ENCODE measurements at regions not wholly inside any gene's neighbourhood (a gene's known extent, or its start where the extent isn't known, plus 50 kb on each side); places are given as distances from the start of the nearest gene placed in this dataset.

- DNase-seq = no peak
Measured at GRCh38 chr6:77979204-77979603, 326.4 kb downstream of the MEI4 start.

GRCh38 chr6:77986380-77987034, 333.7 kb downstream of the MEI4 start:
- no peak for DNase-seq

- DNase-seq = no peak
Measured at GRCh38 chr6:77987035-77987384, 334.2 kb downstream of the MEI4 start.

- no peak for DNase-seq
Measured at GRCh38 chr6:78010130-78010529, 357.3 kb downstream of the MEI4 start.

DNA sequence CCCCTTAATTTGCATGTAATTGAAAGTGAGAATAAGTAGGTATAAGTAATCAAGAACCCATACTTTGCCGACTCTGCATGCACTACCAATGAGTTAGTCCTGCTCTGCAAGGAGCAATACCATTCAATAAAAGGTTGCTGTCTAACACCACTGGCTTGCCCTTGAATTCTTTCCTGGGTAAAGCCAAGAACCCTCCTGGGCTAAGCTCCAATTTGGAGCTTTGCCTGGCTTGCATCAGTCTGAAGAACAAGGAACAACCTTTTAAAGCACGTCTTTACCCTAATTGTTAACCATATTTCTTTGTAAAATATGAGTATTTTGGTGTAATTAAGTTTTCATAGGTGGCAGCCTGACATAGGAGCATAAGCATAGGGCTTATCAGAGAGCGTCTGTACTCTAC, 367.7 kb downstream of the MEI4 start:
- DNase-seq = no peak

GRCh38 chr6:78025502-78025901, 372.7 kb downstream of the MEI4 start:
- no peak for DNase-seq

GRCh38 chr6:78031228-78031627, 378.4 kb downstream of the MEI4 start:
- no peak for DNase-seq

DNA sequence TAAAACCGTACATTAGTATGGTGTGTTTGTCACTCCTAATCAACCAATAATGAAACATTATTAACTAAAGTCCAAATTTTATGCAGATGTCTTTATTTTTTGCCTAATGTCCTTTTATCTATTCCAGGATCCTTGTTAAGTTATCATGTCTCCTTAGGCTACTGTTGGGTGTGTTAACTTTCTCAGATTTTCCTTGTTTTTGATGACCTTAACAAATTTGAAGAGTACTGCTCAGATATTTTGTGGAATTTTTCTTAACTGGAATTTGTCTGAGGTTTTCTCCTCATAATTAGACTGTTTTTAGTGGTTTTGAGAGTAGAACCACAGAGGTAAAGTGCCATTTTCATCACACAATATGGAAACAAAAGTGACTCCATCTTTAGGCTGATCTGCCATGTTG, 406.3 kb downstream of the MEI4 start:
- no peak for DNase-seq

DNA sequence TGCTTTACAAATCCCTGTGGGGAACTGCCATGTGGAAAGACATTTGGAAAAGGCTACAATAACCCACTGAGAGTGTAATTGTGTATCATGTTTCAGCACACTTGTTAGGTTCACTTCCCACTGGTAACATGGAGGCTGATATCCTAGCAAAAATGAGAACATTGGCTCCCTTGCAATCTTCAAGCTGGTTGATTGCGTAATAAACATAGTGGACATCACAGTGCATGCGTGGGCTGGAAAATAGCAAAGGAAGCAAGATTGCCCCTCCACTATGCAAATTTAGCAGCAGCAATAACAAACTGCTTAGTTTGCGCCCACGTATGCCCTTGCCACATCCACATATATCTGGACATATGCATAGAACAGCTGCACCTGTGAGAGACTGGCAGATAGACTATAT, 410.2 kb downstream of the MEI4 start:
- DNase-seq = no peak

GRCh38 chr6:78076371-78076770, 423.5 kb downstream of the MEI4 start:
- DNase-seq = no peak

GRCh38 chr6:78089531-78089930, 436.7 kb downstream of the MEI4 start:
- DNase-seq = no peak

DNA sequence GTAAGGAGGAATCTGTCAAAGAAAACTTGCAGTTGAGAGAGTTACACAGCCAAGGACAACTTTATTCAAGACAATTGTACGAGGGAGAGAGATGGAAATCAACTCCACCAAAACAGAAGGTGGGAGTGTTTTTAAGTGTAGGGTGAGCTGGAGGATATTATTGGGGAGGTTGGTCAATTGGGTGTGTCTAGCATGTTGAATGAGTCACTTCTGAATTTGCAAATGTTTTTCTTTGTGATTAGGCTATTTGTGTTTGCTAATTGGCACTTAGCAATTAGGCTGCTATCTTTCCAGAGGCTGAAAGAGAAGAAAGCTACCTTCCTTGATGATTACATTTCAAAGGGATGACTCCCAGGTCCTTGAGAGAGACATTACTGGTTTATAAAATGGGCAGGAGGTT, 441.1 kb downstream of the MEI4 start:
- DNase-seq = no peak

DNA sequence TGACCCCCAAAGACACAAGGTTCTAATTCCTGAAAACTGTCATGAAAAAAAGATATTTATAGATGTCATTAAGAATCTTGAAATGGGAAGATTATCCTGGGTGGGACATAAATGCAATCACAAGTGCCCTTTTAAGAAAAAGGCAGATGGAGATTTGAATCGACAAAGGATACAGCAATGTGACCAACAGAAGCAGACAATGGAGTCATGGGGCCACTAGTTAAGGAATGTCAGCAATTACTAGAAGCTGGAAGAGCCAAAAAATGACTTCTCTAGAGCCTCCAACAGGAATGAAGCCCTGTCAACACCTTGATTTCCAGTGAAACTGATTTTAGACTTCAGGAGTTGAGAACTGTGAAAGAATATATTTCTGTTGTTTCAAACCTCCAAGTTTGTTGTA, 448.5 kb downstream of the MEI4 start:
- DNase-seq = no peak

- no peak for DNase-seq
Measured at GRCh38 chr6:78110641-78111040, 457.8 kb downstream of the MEI4 start.

DNA sequence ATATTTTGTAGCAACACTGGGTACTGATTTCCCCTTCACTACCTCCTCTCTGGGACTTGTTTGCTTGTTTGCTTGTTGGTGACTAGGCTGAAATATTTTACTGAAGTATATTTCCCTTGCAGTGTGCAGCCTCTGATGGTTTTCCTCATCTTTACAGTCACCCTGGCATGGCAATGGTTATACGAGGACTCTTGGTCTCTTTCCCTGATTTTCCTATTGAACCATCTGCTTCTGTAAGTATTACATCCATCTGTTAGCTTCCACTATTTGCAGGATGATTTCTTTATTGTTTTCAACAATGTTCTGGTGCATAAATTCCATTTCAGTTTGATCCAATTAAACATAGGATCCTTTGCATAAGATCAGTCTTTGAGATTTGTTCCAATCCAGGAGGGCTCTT, 465.1 kb downstream of the MEI4 start:
- no peak for DNase-seq

- no peak for DNase-seq
Measured at GRCh38 chr6:78131521-78131920, 478.7 kb downstream of the MEI4 start.

GRCh38 chr6:78132671-78133410, 480.0 kb downstream of the MEI4 start:
- no peak for DNase-seq

- no peak for DNase-seq
Measured at GRCh38 chr6:78150425-78150824, 497.6 kb downstream of the MEI4 start.

- DNase-seq = no peak
Measured at GRCh38 chr6:78153976-78154375, 501.1 kb downstream of the MEI4 start.

- no peak for DNase-seq
Measured at GRCh38 chr6:78157606-78158005, 504.8 kb downstream of the MEI4 start.

DNA sequence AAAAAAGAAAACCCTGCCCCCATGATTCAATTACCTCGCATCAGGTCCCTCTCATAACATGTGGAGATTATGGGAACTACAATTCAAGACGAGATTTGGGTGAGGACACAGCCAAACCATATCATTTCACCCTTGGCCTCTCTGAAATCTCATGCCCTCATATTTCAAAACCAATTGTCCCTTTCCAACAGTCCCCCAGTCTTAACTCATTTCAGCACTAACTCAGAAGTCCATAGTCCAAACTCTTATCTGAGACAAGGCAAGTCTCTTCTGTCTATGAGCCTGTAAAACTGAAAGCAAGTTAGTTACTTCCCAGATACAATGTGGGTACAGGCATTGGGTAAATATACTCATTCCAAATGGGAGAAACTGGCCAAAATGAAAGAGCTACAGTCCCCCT, 536.1 kb downstream of the MEI4 start:
- no peak for DNase-seq

- DNase-seq = no peak
Measured at GRCh38 chr6:78192057-78192456, 539.2 kb downstream of the MEI4 start.

DNA sequence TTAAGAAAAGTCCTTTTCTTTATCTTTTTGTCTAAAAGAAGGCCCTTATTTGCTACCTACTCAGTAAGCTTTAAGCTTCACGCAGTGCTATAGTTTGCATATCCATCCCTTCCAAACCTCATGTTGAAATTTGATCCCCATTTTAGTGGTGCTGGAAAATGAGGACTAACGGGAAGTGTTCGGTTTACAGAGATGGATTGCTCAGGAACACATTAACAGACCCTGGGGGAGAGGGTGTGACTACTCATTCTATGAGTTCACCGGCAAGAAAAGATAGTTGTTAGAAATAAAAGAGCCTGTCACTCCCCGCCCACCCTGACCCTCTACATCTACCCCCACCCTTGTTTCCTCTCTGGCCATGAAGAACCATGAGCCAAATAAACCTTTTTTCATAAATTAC, 546.2 kb downstream of the MEI4 start:
- DNase-seq = no peak

GRCh38 chr6:78222226-78222625, 569.4 kb downstream of the MEI4 start:
- no peak for DNase-seq

DNA sequence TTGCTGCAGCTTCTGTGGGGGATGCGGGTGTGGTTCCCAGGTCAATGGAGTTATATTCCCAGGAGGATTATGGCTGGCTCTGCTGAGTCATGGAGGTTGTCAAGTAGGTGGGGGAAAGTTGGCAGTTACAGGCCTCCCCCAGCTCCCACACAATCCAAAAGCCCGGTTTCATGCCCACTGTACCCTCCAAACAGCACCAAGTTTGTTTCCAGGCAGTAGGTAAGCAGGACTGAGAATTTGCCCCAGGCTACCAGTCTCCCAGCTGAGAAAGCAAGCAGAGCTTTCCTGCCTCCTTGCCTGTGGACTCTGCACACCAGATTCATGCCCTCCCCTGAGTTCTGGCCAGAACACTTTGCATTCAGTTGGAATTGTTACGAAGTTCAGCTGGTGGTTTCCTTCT, 578.2 kb downstream of the MEI4 start:
- DNase-seq = no peak

All from NCI-H1930 (cell line).